CD8-positive, alpha-beta memory T cell (primary cell): ENCODE measurements at regions not wholly inside any gene's neighbourhood (a gene's known extent, or its start where the extent isn't known, plus 50 kb on each side); places are given as distances from the start of the nearest gene placed in this dataset.

Experiments
- CTCF ChIA-PET: fragments of 350-600 bp; sonication (Branson Sonifier 250); formaldehyde crosslinking; loops from one replicate; lab custom pipeline; 2021; ENCODE audit warnings: antibody characterized with exemption; lab: Charles Lee
- POLR2A ChIA-PET: fragments of 350-600 bp; sonication (Branson Sonifier 250); formaldehyde crosslinking; loops from one replicate; lab custom pipeline; 2021; ENCODE audit warnings: antibody characterized with exemption; lab: Charles Lee
- DNase-seq, 5 donors: peaks; one replicate each; pipeline versions ENCODE4 v3.0.0 to v3.0.0-alpha.2; 2020 to 2022; ENCODE audit warnings: mixed read lengths in 1 of 5
- H3K27ac ChIP-seq: one replicate; pipeline ENCODE4 v1.7.0; 2013; ENCODE audit warnings: low read depth, mild to moderate bottlenecking, low read length, moderate library complexity
- H3K27me3 ChIP-seq: 2 replicates; pipeline ENCODE4 v1.7.0; 2013; ENCODE audit warnings: low read length, mild to moderate bottlenecking; ENCODE audit not compliant: insufficient read depth, poor library complexity, severe bottlenecking
- H3K36me3 ChIP-seq: 2 replicates; pipeline ENCODE4 v1.7.0; 2013; ENCODE audit warnings: mild to moderate bottlenecking, low read length, moderate library complexity; ENCODE audit not compliant: insufficient read depth
- H3K4me1 ChIP-seq: 2 replicates; pipeline ENCODE4 v1.7.0; 2013; ENCODE audit warnings: mild to moderate bottlenecking, low read length, moderate library complexity; ENCODE audit not compliant: insufficient read depth
- H3K4me3 ChIP-seq: 2 replicates; pipeline ENCODE4 v1.7.0; 2013; ENCODE audit warnings: mild to moderate bottlenecking, low read length
- H3K9me3 ChIP-seq: 2 replicates; pipeline ENCODE4 v1.7.0; 2013; ENCODE audit warnings: mild to moderate bottlenecking, low read length
- H3K27ac Mint-ChIP-seq, 8 donors: one replicate each; pipeline ENCODE4 v1.8.0; 2020 to 2021; ENCODE audit warnings: mixed read lengths in 8 of 8, mild to moderate bottlenecking in 6 of 8, inconsistent platforms in 3 of 8, moderate library complexity in 3 of 8
- H3K27me3 Mint-ChIP-seq, 2 donors: one replicate each; pipeline ENCODE4 v1.8.0; 2020 to 2021; ENCODE audit warnings: mixed read lengths in 2 of 2, mild to moderate bottlenecking in 1 of 2, moderate library complexity in 1 of 2
- H3K36me3 Mint-ChIP-seq, 3 donors: one replicate each; pipeline ENCODE4 v1.8.0; 2020 to 2021; ENCODE audit warnings: mixed read lengths in 3 of 3, inconsistent platforms in 1 of 3, mild to moderate bottlenecking in 1 of 3
- H3K4me1 Mint-ChIP-seq, 3 donors: one replicate each; pipeline ENCODE4 v1.8.0; 2020 to 2021; ENCODE audit warnings: mixed read lengths in 3 of 3, inconsistent platforms in 1 of 3, mild to moderate bottlenecking in 1 of 3
- H3K4me3 Mint-ChIP-seq, 7 donors: one replicate each; pipeline ENCODE4 v1.8.0; 2020 to 2021; ENCODE audit warnings: mixed read lengths in 7 of 7, mild to moderate bottlenecking in 6 of 7, moderate library complexity in 4 of 7, inconsistent platforms in 2 of 7
- H3K9me3 Mint-ChIP-seq, 5 donors: one replicate each; pipeline ENCODE4 v1.8.0; 2020 to 2022; ENCODE audit warnings: mixed read lengths in 5 of 5, mild to moderate bottlenecking in 3 of 5, moderate library complexity in 2 of 5, inconsistent platforms in 1 of 5

GRCh38 chr1:226492426-226493137 is 56.0 kb upstream of the STUM start:
- POLR2A ChIA-PET, result no interaction called here
- no peaks in the 10 kb centered on the region for H3K36me3 Mint-ChIP-seq

DNA sequence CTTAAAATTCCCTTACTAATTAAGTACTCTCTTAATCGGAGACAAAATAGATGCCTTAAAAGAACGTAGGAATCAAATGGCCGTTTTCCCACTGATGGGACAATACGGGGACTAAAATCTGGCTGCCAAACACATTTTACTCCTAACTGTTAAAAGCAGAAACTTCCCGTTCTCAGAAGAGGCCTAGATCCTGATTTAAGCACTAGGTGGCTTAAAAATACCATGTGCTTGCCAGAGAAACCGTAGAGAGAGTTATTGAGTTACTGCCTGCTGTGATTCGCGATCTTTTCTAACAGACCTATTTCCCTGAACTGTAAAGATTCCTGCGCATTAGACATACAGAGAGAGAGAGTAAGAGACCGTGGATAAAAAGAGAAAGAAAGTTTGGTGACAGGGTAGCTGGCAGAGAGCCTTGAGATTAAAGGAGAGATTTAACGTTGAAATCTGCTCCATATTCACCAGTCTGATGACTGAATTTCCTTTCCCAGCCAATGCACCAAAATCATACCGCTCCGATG is 54.4 kb upstream of the STUM start:
- H3K27me3 Mint-ChIP-seq, result peaks cover 5 to 15% of the 10 kb centered on the region in 2 donors
- H3K4me1 Mint-ChIP-seq, result no peaks in the 10 kb centered on the region
- no peak for DNase-seq
- Histone ChIP-seq H3K27ac (no peak overlapping the region), H3K4me3 (no peak overlapping the region), H3K4me1 (no peaks in the 10 kb centered on the region), H3K9me3 (no peaks in the 10 kb centered on the region), H3K36me3 (no peaks in the 10 kb centered on the region), H3K27me3 (no peaks in the 10 kb centered on the region)
- POLR2A ChIA-PET, result interaction anchor here (0.6 kb wide), 1 partner anchor 95 kb away, joined by 7 read pairs; no protein-coding TSS in a partner anchor
- H3K36me3 Mint-ChIP-seq, result no peaks in the 10 kb centered on the region
- no peak overlapping the region for H3K4me3 Mint-ChIP-seq
- H3K9me3 Mint-ChIP-seq, result peaks cover 0 to 1% (median 0%) of the 10 kb centered on the region in 5 donors
- H3K27ac Mint-ChIP-seq, result peak overlapping the region in 1 of 8 donors; percentile 43
- CTCF ChIA-PET, result no interaction called here

More at GRCh38 chr1:226492426-226493137, 56.0 kb upstream of the STUM start:
- no peak for DNase-seq
- Histone ChIP-seq H3K9me3 (no peaks in the 10 kb centered on the region), H3K4me1 (no peaks in the 10 kb centered on the region), H3K4me3 (no peak overlapping the region), H3K36me3 (no peaks in the 10 kb centered on the region), H3K27ac (no peak overlapping the region), H3K27me3 (no peaks in the 10 kb centered on the region)
- H3K27ac Mint-ChIP-seq, result no peak overlapping the region
- no peak overlapping the region for H3K4me3 Mint-ChIP-seq
- H3K9me3 Mint-ChIP-seq, result no peaks in the 10 kb centered on the region
- peaks cover 6 to 19% of the 10 kb centered on the region in 2 donors for H3K27me3 Mint-ChIP-seq
- CTCF ChIA-PET, result no interaction called here
- H3K4me1 Mint-ChIP-seq, result no peaks in the 10 kb centered on the region

DNA sequence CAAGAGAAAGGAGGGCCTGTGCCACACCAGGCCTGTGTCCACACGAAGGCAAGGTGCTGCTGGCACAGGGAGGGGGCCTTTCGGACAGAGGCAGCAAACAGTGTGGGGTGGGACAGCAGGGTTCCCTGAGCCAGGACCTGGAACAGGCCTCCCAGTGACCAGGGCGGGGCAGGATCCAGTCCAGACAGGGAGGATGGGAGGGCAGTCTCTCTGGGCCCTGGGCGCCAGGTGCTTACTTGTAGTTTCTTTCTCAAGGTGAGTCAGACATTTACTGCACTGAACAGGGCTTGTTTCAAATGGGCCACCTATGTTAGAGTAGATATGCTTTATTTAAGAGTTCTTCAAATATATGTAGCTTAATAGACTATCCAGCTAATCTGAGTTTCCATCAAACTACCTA is 52.8 kb upstream of the STUM start:
- Mint-ChIP-seq H3K9me3 (peaks cover 0 to 7% (median 0%) of the 10 kb centered on the region in 5 donors), H3K27me3 (peaks cover 0 to 3% of the 10 kb centered on the region in 2 donors), H3K4me3 (no peak overlapping the region), H3K36me3 (no peaks in the 10 kb centered on the region), H3K4me1 (no peaks in the 10 kb centered on the region), H3K27ac (peak overlapping the region in 1 of 8 donors; percentile 59)
- DNase-seq, result no peak
- Histone ChIP-seq H3K9me3 (no peaks in the 10 kb centered on the region), H3K4me1 (no peaks in the 10 kb centered on the region), H3K36me3 (no peaks in the 10 kb centered on the region), H3K27ac (no peak overlapping the region), H3K4me3 (no peak overlapping the region), H3K27me3 (no peaks in the 10 kb centered on the region)
- ChIA-PET POLR2A (no interaction called here), CTCF (no interaction called here)

DNA sequence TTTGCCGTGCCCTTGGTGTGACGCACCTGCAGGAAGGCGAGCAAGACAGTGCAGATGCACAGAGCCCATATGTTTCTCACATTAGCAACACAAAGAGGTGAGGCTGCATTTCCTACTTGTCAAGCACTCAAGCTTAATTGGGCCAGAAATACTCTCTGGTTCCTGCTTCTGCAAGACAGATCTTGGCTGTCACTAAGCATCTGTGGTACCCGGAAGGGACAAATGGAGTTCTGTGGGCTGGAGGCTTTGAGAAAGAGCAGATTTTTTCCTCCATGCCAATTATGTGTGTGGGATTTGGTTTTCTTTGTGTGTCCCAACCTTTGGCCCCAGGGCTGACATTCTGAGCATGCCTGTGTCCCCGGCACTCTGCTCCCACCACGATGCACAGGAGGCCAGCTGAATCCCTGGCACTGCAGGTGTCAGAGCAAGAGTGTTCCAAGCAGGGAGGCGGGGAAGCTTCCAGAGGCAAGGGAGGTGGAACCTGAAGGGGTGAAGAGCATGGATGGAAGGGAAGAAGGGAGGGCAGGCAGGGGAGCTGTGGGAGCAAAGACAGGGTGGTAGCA is 52.0 kb upstream of the STUM start:
- POLR2A ChIA-PET, result no interaction called here
- H3K27me3 Mint-ChIP-seq, result peaks cover under 1 to 2% of the 10 kb centered on the region in 2 donors
- peaks cover 0 to 8% (median 0%) of the 10 kb centered on the region in 5 donors for H3K9me3 Mint-ChIP-seq
- H3K4me1 Mint-ChIP-seq, result no peaks in the 10 kb centered on the region
- H3K36me3 ChIP-seq, result no peaks in the 10 kb centered on the region
- H3K27me3 ChIP-seq, result no peaks in the 10 kb centered on the region
- no peak for DNase-seq
- no peaks in the 10 kb centered on the region for H3K36me3 Mint-ChIP-seq
- no peak overlapping the region for H3K4me3 Mint-ChIP-seq
- H3K27ac Mint-ChIP-seq, result no peak overlapping the region
- H3K27ac ChIP-seq, result no peak overlapping the region
- CTCF ChIA-PET, result no interaction called here
- no peaks in the 10 kb centered on the region for H3K4me1 ChIP-seq
- no peaks in the 10 kb centered on the region for H3K9me3 ChIP-seq
- no peak overlapping the region for H3K4me3 ChIP-seq

- Histone ChIP-seq H3K27me3 (no peaks in the 10 kb centered on the region), H3K9me3 (no peaks in the 10 kb centered on the region), H3K4me1 (no peaks in the 10 kb centered on the region), H3K36me3 (no peaks in the 10 kb centered on the region), H3K4me3 (no peak overlapping the region), H3K27ac (no peak overlapping the region)
- Mint-ChIP-seq H3K4me3 (no peak overlapping the region), H3K27ac (peak overlapping the region in 1 of 8 donors; percentile 21), H3K4me1 (no peaks in the 10 kb centered on the region), H3K36me3 (no peaks in the 10 kb centered on the region), H3K9me3 (peaks cover 0 to 8% (median 0%) of the 10 kb centered on the region in 5 donors), H3K27me3 (peaks cover 0 to 8% of the 10 kb centered on the region in 2 donors)
- POLR2A ChIA-PET, result no interaction called here
- CTCF ChIA-PET, result interaction anchor here (1.3 kb wide), 1 partner anchor 40 kb away, joined by 3 read pairs; no protein-coding TSS in a partner anchor
- DNase-seq, result no peak
Measured at GRCh38 chr1:226497276-226497833, 51.2 kb upstream of the STUM start.

GRCh38 chr1:226497991-226498639 is 50.4 kb upstream of the STUM start:
- Histone ChIP-seq H3K4me3 (no peak overlapping the region), H3K9me3 (no peaks in the 10 kb centered on the region), H3K27ac (no peak overlapping the region), H3K4me1 (no peaks in the 10 kb centered on the region), H3K36me3 (no peaks in the 10 kb centered on the region), H3K27me3 (no peaks in the 10 kb centered on the region)
- Mint-ChIP-seq H3K27ac (no peak overlapping the region), H3K27me3 (peaks cover 6 to 12% of the 10 kb centered on the region in 2 donors), H3K36me3 (no peaks in the 10 kb centered on the region), H3K4me3 (no peak overlapping the region), H3K9me3 (peaks cover 0 to 8% (median 0%) of the 10 kb centered on the region in 5 donors), H3K4me1 (no peaks in the 10 kb centered on the region)
- no peak for DNase-seq
- POLR2A ChIA-PET, result no interaction called here
- CTCF ChIA-PET, result interaction anchor here (1.3 kb wide), 1 partner anchor 41 kb away, joined by 3 read pairs; no protein-coding TSS in a partner anchor

DNA sequence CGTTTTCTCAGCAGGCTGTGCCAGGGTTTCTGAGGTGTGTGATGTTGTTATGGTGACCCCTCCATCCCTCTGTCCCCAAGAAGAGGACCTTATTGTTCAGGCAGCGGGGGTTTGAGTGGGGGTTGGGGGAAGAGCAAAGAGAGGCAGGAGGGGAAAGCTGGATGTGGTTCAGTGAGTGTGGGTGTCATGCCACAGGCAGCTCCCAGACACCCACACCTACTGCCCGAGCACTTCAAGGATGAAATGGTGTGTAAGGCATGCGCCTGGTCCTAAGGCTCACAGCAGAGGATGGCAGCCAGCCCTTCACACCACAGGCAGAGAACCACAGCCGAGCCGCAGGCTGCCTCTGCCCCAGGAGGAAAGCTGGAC is 49.9 kb upstream of the STUM start:
- no peaks in the 10 kb centered on the region for H3K36me3 Mint-ChIP-seq
- POLR2A ChIA-PET, result no interaction called here
- no peak overlapping the region for H3K27ac ChIP-seq

More for the DNA sequence above, 49.9 kb upstream of the STUM start:
- Mint-ChIP-seq H3K9me3 (peaks cover 0 to 8% (median 0%) of the 10 kb centered on the region in 5 donors), H3K27me3 (peaks cover 7 to 13% of the 10 kb centered on the region in 2 donors), H3K4me3 (no peak overlapping the region), H3K4me1 (no peaks in the 10 kb centered on the region), H3K27ac (no peak overlapping the region)
- H3K36me3 ChIP-seq, result no peaks in the 10 kb centered on the region
- no peaks in the 10 kb centered on the region for H3K9me3 ChIP-seq
- H3K4me1 ChIP-seq, result no peaks in the 10 kb centered on the region
- H3K27me3 ChIP-seq, result no peaks in the 10 kb centered on the region
- no peak overlapping the region for H3K4me3 ChIP-seq
- no peak for DNase-seq
- CTCF ChIA-PET, result interaction anchor here (1.3 kb wide), 1 partner anchor 41 kb away, joined by 3 read pairs; no protein-coding TSS in a partner anchor
